ENCODE measurements at regions not wholly inside any gene's neighbourhood (a gene's known extent, or its start where the extent isn't known, plus 50 kb on each side); places are given as distances from the start of the nearest gene placed in this dataset.

GRCh38 chr7:63071920-63072319, 926.7 kb upstream of the ZNF722 start:
- H3K4me1 ChIP-seq (replicated peaks in 1 of 2; ENCODE audit: control insufficient read depth in 2 of 2, insufficient read depth in 2 of 2, low read length in 2 of 2), result no peaks in the 10 kb centered on the region
- no peak overlapping the region for H3K4me3 ChIP-seq
- no peak overlapping the region for H3K4me2 ChIP-seq (ENCODE audit: insufficient read depth, low read length)
- DNase-seq (ENCODE audit: extremely low read depth in 1 of 4, low spot score in 3 of 4) (no peak), ATAC-seq (no peak), FAIRE-seq (no peak)
- H3K27me3 ChIP-seq (ENCODE audit: control insufficient read depth in 2 of 2, insufficient read depth in 2 of 2, low read length in 2 of 2), result no peaks in the 10 kb centered on the region
- intact Hi-C loops (cut with micrococcal nuclease), result no loop called here
- H3K9me3 ChIP-seq (replicated peaks; ENCODE audit: control insufficient read depth, insufficient read depth, low read depth, low read length), result no peaks in the 10 kb centered on the region; the same call in 1 of the 2 replicates
- no TSS peak for BruUV-seq (replicated peaks)
- no peak overlapping the region for H3K27ac ChIP-seq (ENCODE audit: extremely low read depth, low read depth, low read length)
- ChIA-PET POLR2A (no interaction called here), CTCF (ENCODE audit: low intra/inter-chr PET ratio) (no interaction called here)
- H4K20me1 ChIP-seq (replicated peaks; ENCODE audit: control insufficient read depth, insufficient read depth, low read length), result no peaks in the 10 kb centered on the region
- H3K9me1 ChIP-seq (ENCODE audit: control insufficient read depth, insufficient read depth, low read length), result no peaks in the 10 kb centered on the region
- in situ Hi-C loops (cut with MboI), result no loop called here
- TF ChIP-seq RBM34 (IDR thresholded peaks at IDR 0.05; ENCODE audit: borderline replicate concordance, insufficient read depth, low read length) (no peak), XRCC4 (IDR thresholded peaks at IDR 0.05; ENCODE audit: extremely low read depth, insufficient read depth, insufficient read length) (no peak), BRD9 (IDR thresholded peaks at IDR 0.05; ENCODE audit: low read depth, partially characterized antibody) (no peak), NONO (IDR thresholded peaks at IDR 0.05; ENCODE audit: low read depth in 2 of 2, low read length in 1 of 2) (no peak), ZBTB40 (IDR thresholded peaks at IDR 0.05) (no peak), ZBTB40 (CRISPR knock-in tag; IDR thresholded peaks at IDR 0.05) (no peak), SMARCE1 (IDR thresholded peaks at IDR 0.05) (no peak), CHD4 (IDR thresholded peaks at IDR 0.05; ENCODE audit: insufficient read depth, insufficient replicate concordance, low read depth, low read length, poor library complexity, severe bottlenecking) (no peak), ESRRA (IDR thresholded peaks at IDR 0.05; ENCODE audit: borderline replicate concordance, low read depth) (no peak), MTA3 (IDR thresholded peaks at IDR 0.05; ENCODE audit: borderline replicate concordance) (no peak), ZNF764 (CRISPR knock-in tag; IDR thresholded peaks at IDR 0.05; ENCODE audit: low read depth) (no peak), CBX5 (IDR thresholded peaks at IDR 0.05; ENCODE audit: borderline replicate concordance, low read depth) (no peak)
- WGBS (ENCODE audit: insufficient coverage, low coverage, missing lambda C conversion rate), result 6% methylated on average over 5 of the region's 5 CpGs
- H2AFZ ChIP-seq (ENCODE audit: low read depth, low read length), result no peak overlapping the region
- no peak overlapping the region for H3K9ac ChIP-seq (ENCODE audit: insufficient read depth in 1 of 2, low read depth in 2 of 2, low read length in 2 of 2)
- no peaks in the 10 kb centered on the region for H3K36me3 ChIP-seq (ENCODE audit: control insufficient read depth, insufficient read depth, low read length)
- no peaks in the 10 kb centered on the region for H3K79me2 ChIP-seq (ENCODE audit: control insufficient read depth, insufficient read depth, low read length)
